HCT116 (cell line): ENCODE measurements at regions not wholly inside any gene's neighbourhood (a gene's known extent, or its start where the extent isn't known, plus 50 kb on each side); places are given as distances from the start of the nearest gene placed in this dataset.

Experiments used
- ATAC-seq: fragments of 200-7000 bp; cut with Tn5 transposase; 2 replicates; pipeline ENCODE4 v1.9.1; 2020; ENCODE audit warnings: mild to moderate bottlenecking, moderate library complexity
- BruUV-seq: library from RNA; stranded (reverse); fragments of 400-500 nt; replicated peaks from 2 replicates; lab custom pipeline; 2021; lab: Mats Ljungman, UMichigan
- CTCF ChIA-PET: fragments of 300-600 bp; sonication (Branson Sonifier 250); formaldehyde crosslinking; loops from one replicate; lab custom pipeline; 2021; ENCODE audit warnings: antibody characterized with exemption; lab: Charles Lee
- POLR2A ChIA-PET: fragments of 300-600, 350-600 bp; sonication (Branson Sonifier 250); formaldehyde crosslinking; loops from one replicate; lab custom pipeline; 2021; ENCODE audit warnings: antibody characterized with exemption; lab: Charles Lee
- RAD21 ChIA-PET, 2 experiments: fragments of 300-600 bp; sonication (Branson Sonifier 250); formaldehyde crosslinking; loops; one replicate each; lab custom pipeline; 2023; ENCODE audit warnings: low total read pairs in 2 of 2; ENCODE audit not compliant: uncharacterized antibody in 2 of 2, unreplicated experiment in 2 of 2, low non-redundant PET in 1 of 2; lab: Charles Lee
- DNase-seq: peaks from one replicate; pipeline ENCODE4 v3.0.0-alpha.2; 2010; ENCODE audit warnings: low read depth, low spot score
- H2AFZ ChIP-seq: fragments of 200-600 bp; shearing (Covaris generic), sonication (generic); 2 replicates; pipeline ENCODE4 v1.6.1; 2017; ENCODE audit warnings: low read depth, mixed run types, mixed read lengths, antibody characterized with exemption, low read length; ENCODE audit not compliant: poor library complexity, severe bottlenecking
- H3K27ac ChIP-seq: 2 replicates; pipeline ENCODE4 v1.5.1; 2012; ENCODE audit warnings: low read depth, low read length
- H3K27me3 ChIP-seq: fragments of 200-600 bp; sonication (generic); 2 replicates; pipeline ENCODE4 v1.6.1; 2016; ENCODE audit warnings: mixed run types, low read length, mixed read lengths; ENCODE audit not compliant: insufficient read depth
- H3K36me3 ChIP-seq, 2 experiments: fragments of 200-500 bp in 1 of 2; fragments of 200-600 bp in 1 of 2; sonication (Bioruptor generic) in 1 of 2; sonication (generic) in 1 of 2; 2 replicates each; pipeline versions ENCODE4 v1.5.1 to v1.6.1; 2014 to 2016; ENCODE audit warnings: low read length in 2 of 2, inconsistent platforms in 1 of 2, mixed read lengths in 1 of 2, mixed run types in 1 of 2; ENCODE audit not compliant: insufficient read depth in 2 of 2, control insufficient read depth in 1 of 2
- H3K4me1 ChIP-seq, 2 experiments: fragments of 200-600 bp in 1 of 2; sonication (generic) in 1 of 2; 2 replicates each; pipeline versions ENCODE4 v1.5.1 to v1.6.1; 2012 to 2017; ENCODE audit warnings: low read length in 2 of 2, inconsistent platforms in 1 of 2, mild to moderate bottlenecking in 1 of 2, mixed read lengths in 1 of 2, mixed run types in 1 of 2, moderate library complexity in 1 of 2; ENCODE audit not compliant: insufficient read depth in 2 of 2, control insufficient read depth in 1 of 2
- H3K4me2 ChIP-seq: fragments of 200-600 bp; sonication (generic); 2 replicates; pipeline ENCODE4 v1.6.1; 2017; ENCODE audit warnings: mixed run types, low read length, mixed read lengths
- H3K4me3 ChIP-seq, 2 experiments: fragments of 200-600 bp in 1 of 2; sonication (generic) in 1 of 2; replicated peaks in 1 of 2; 2 replicates each; pipeline ENCODE4 v1.5.1; 2011 to 2016; ENCODE audit warnings: low read length in 2 of 2, control low read depth in 1 of 2, low read depth in 1 of 2, mild to moderate bottlenecking in 1 of 2, mixed read lengths in 1 of 2, mixed run types in 1 of 2
- H3K79me2 ChIP-seq: fragments of 200-600 bp; sonication (generic); 2 replicates; pipeline ENCODE4 v1.6.1; 2017; ENCODE audit warnings: mild to moderate bottlenecking, mixed run types, low read length, moderate library complexity, mixed read lengths; ENCODE audit not compliant: insufficient read depth
- H3K9ac ChIP-seq: fragments of 200-600 bp; sonication (generic); 2 replicates; pipeline ENCODE4 v1.6.1; 2016; ENCODE audit warnings: low read length, mixed read lengths
- H3K9me2 ChIP-seq: fragments of 200-600 bp; sonication (generic), shearing (Covaris generic); 2 replicates; pipeline ENCODE4 v1.6.1; 2017; ENCODE audit warnings: mixed run types, mild to moderate bottlenecking, moderate library complexity; ENCODE audit not compliant: insufficient read depth
- H3K9me3 ChIP-seq, 2 experiments: fragments of 200-500 bp in 1 of 2; fragments of 200-600 bp in 1 of 2; sonication (Bioruptor generic) in 1 of 2; sonication (generic) in 1 of 2; 2 replicates each; pipeline ENCODE4 v1.6.1; 2014 to 2017; ENCODE audit warnings: low read length in 2 of 2, mixed read lengths in 2 of 2, inconsistent platforms in 1 of 2, low read depth in 1 of 2, mild to moderate bottlenecking in 1 of 2, mixed run types in 1 of 2, moderate library complexity in 1 of 2; ENCODE audit not compliant: control insufficient read depth in 1 of 2, insufficient read depth in 1 of 2
- H4K20me1 ChIP-seq: fragments of 200-600 bp; sonication (generic), shearing (Covaris generic); 2 replicates; pipeline ENCODE4 v1.6.1; 2017; ENCODE audit warnings: mixed run types, mild to moderate bottlenecking, moderate library complexity; ENCODE audit not compliant: insufficient read depth
- JUND ChIP-seq: IDR thresholded peaks from 2 replicates; pipeline ENCODE4 v1.6.1; 2012
- POLR2A ChIP-seq: IDR thresholded peaks from 2 replicates; pipeline ENCODE4 v1.7.0; 2011; ENCODE audit warnings: borderline replicate concordance; ENCODE audit not compliant: insufficient read depth, insufficient read length; ENCODE audit errors: extremely low read depth
- REST ChIP-seq: IDR thresholded peaks from 2 replicates; pipeline ENCODE4 v1.6.1; 2012; ENCODE audit warnings: low read depth
- intact Hi-C: fragments of 100-400 bp; cut with micrococcal nuclease; formaldehyde crosslinking; loops from 2 replicates; pipeline ENCODE4 v1.10.0; 2022

GRCh38 chr1:98121646-98122045 is 200.8 kb upstream of the DPYD start:
- no peaks in the 10 kb centered on the region for H4K20me1 ChIP-seq
- no peak overlapping the region for H3K4me2 ChIP-seq
- BruUV-seq, result no TSS peak
- H3K4me3 ChIP-seq, result no peak overlapping the region
- no peak for TF ChIP-seq POLR2A
- TF ChIP-seq REST, result no peak
- TF ChIP-seq JUND, result no peak
- no peak overlapping the region for H3K9ac ChIP-seq
- no peak overlapping the region for H3K27ac ChIP-seq
- ChIA-PET POLR2A (no interaction called here), CTCF (no interaction called here), RAD21 (no interaction called here)
- H3K36me3 ChIP-seq, result no peaks in the 10 kb centered on the region
- H3K27me3 ChIP-seq, result no peaks in the 10 kb centered on the region
- intact Hi-C loops, result no loop called here
- H3K9me2 ChIP-seq, result no peaks in the 10 kb centered on the region
- no peaks in the 10 kb centered on the region for H3K9me3 ChIP-seq
- no peaks in the 10 kb centered on the region for H3K79me2 ChIP-seq
- DNase-seq (no peak), ATAC-seq (no peak)
- H3K4me1 ChIP-seq, result no peaks in the 10 kb centered on the region
- no peak overlapping the region for H2AFZ ChIP-seq

- no peaks in the 10 kb centered on the region for H4K20me1 ChIP-seq
- H3K9me3 ChIP-seq, result no peaks in the 10 kb centered on the region
- intact Hi-C loops, result no loop called here
- no peak overlapping the region for H2AFZ ChIP-seq
- CTCF ChIA-PET, result no interaction called here
- no peaks in the 10 kb centered on the region for H3K27me3 ChIP-seq
- no peak overlapping the region for H3K4me2 ChIP-seq
- peak; percentile 67 for TF ChIP-seq REST
- no peak for TF ChIP-seq JUND
- TF ChIP-seq, all 23 proteins: peak for 1
- Histone ChIP-seq H3K36me3 (no peaks in the 10 kb centered on the region), H3K27ac (no peak overlapping the region), H3K9me2 (no peaks in the 10 kb centered on the region), H3K79me2 (no peaks in the 10 kb centered on the region), H3K4me3 (no peak overlapping the region), H3K4me1 (no peaks in the 10 kb centered on the region), H3K9ac (no peak overlapping the region)
- no peak for ATAC-seq
- ChIA-PET RAD21 (no interaction called here), POLR2A (no interaction called here)
- no peak for DNase-seq
- BruUV-seq, result no TSS peak
These were observed 199.0 kb upstream of the DPYD start for GRCh38 chr1:98119796-98120195.
